ENCODE measurements at regions not wholly inside any gene's neighbourhood (a gene's known extent, or its start where the extent isn't known, plus 50 kb on each side); places are given as distances from the start of the nearest gene placed in this dataset.

DNA sequence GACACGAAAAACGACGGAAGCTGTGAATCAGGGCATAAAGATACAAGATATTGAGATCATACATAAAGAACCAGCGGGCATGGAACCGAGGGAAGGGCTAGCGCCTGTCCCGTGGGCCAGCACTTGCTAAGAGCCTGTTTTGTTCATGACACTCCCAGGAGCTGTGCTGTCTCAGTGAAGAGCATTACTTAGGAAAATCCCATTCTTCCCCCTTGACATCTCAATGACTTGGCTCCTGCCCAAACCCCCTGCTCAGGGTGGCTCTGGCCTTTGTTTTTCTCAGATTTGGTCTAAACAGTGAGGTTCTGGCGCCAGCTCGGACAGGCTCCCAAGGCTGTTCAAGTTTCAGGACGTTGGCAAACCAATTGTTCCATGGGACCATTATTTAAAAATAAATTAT is 79.1 kb upstream of the SEC14L1 start:
- no TSS peak for BruUV-seq (replicated peaks)
- Histone ChIP-seq H2BK15ac (ENCODE audit: low read depth, low read length) (no peak overlapping the region), H2AK5ac (ENCODE audit: low read depth, low read length) (no peak overlapping the region), H3K27me3 (ENCODE audit: control insufficient read depth, insufficient read depth, low read length) (peaks cover 28% of the 10 kb centered on the region), H3K23ac (ENCODE audit: low read depth, low read length) (no peak overlapping the region), H2BK5ac (ENCODE audit: low read depth, low read length, poor library complexity, severe bottlenecking) (no peak overlapping the region), H2BK120ac (ENCODE audit: low read depth, low read length) (no peak overlapping the region), H2AK9ac (replicated peaks; ENCODE audit: low read depth, low read length, poor library complexity) (no peak overlapping the region), H3K14ac (replicated peaks; ENCODE audit: low read depth, low read length) (no peak overlapping the region), H3K4me3 (ENCODE audit: insufficient read depth, low read depth, low read length) (no peak overlapping the region), H3K36me3 (ENCODE audit: control insufficient read depth, insufficient read depth, low read length) (no peaks in the 10 kb centered on the region), H3K9me3 (ENCODE audit: control insufficient read depth, insufficient read depth, low read length) (no peaks in the 10 kb centered on the region), H2AFZ (replicated peaks; ENCODE audit: low read length, poor library complexity) (no peak overlapping the region), H4K91ac (ENCODE audit: insufficient read depth, low read depth, low read length) (no peak overlapping the region), H3K4me2 (ENCODE audit: low read depth, low read length) (no peak overlapping the region), H2BK20ac (ENCODE audit: low read depth, low read length) (no peak overlapping the region), H3K27ac (ENCODE audit: insufficient read depth, low read length) (no peak overlapping the region), H3K4ac (ENCODE audit: low read depth, low read length) (no peak overlapping the region), H4K5ac (ENCODE audit: low read depth, low read length) (no peak overlapping the region), H4K8ac (ENCODE audit: low read depth in 2 of 2, low read length in 2 of 2) (no peak overlapping the region), H4K20me1 (ENCODE audit: insufficient read depth, low read length) (no peaks in the 10 kb centered on the region), H3K79me1 (ENCODE audit: low read depth in 1 of 2, low read length in 2 of 2) (no peaks in the 10 kb centered on the region), H3K18ac (ENCODE audit: low read depth, low read length) (no peak overlapping the region), H3K9ac (ENCODE audit: low read depth, low read length) (no peak overlapping the region), H3K9me1 (ENCODE audit: insufficient read depth, low read length) (no peaks in the 10 kb centered on the region), H3K56ac (ENCODE audit: extremely low read depth, insufficient read depth, low read length) (no peak overlapping the region), H3K4me1 (ENCODE audit: control insufficient read depth, insufficient read depth, low read length) (no peaks in the 10 kb centered on the region; the same call in 1 of the 2 replicates)
- 67% methylated on average over 6 of the region's 10 CpGs; no CpG with 5 or more reads in 1 of the 2 experiments for WGBS, 2 experiments (ENCODE audit: extremely low coverage in 2 of 2, insufficient read length in 1 of 2)
- TF ChIP-seq BHLHE40 (IDR thresholded peaks at IDR 0.05; ENCODE audit: low read depth, low read length) (no peak), FOS (IDR thresholded peaks at IDR 0.05; ENCODE audit: low read depth, low read length) (no peak), MAFK (IDR thresholded peaks at IDR 0.05; ENCODE audit: low read depth, low read length) (no peak), RCOR1 (IDR thresholded peaks at IDR 0.05; ENCODE audit: insufficient replicate concordance, low read length) (no peak), MAZ (IDR thresholded peaks at IDR 0.05; ENCODE audit: borderline replicate concordance, low read depth, low read length) (no peak), CHD1 (IDR thresholded peaks at IDR 0.05; ENCODE audit: low read depth, low read length) (no peak), CEBPB (IDR thresholded peaks at IDR 0.05; ENCODE audit: low read depth, low read length) (no peak), RAD21 (IDR thresholded peaks at IDR 0.05; ENCODE audit: low read length) (no peak), RFX5 (IDR thresholded peaks at IDR 0.05; ENCODE audit: low read depth, low read length) (no peak), MXI1 (IDR thresholded peaks at IDR 0.05; ENCODE audit: borderline replicate concordance, low read depth, low read length) (no peak), POLR2A (IDR thresholded peaks at IDR 0.05; ENCODE audit: low read depth, low read length) (no peak), SMC3 (IDR thresholded peaks at IDR 0.05; ENCODE audit: low read depth, low read length) (no peak), NFE2L2 (IDR thresholded peaks at IDR 0.05; ENCODE audit: low read depth, low read length) (no peak)
- TF ChIP-seq, protein P1, sequence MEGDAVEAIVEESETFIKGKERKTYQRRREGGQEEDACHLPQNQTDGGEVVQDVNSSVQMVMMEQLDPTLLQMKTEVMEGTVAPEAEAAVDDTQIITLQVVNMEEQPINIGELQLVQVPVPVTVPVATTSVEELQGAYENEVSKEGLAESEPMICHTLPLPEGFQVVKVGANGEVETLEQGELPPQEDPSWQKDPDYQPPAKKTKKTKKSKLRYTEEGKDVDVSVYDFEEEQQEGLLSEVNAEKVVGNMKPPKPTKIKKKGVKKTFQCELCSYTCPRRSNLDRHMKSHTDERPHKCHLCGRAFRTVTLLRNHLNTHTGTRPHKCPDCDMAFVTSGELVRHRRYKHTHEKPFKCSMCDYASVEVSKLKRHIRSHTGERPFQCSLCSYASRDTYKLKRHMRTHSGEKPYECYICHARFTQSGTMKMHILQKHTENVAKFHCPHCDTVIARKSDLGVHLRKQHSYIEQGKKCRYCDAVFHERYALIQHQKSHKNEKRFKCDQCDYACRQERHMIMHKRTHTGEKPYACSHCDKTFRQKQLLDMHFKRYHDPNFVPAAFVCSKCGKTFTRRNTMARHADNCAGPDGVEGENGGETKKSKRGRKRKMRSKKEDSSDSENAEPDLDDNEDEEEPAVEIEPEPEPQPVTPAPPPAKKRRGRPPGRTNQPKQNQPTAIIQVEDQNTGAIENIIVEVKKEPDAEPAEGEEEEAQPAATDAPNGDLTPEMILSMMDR (conservative IDR thresholded peaks at IDR 0.05; ENCODE audit: low read depth, low read length) = no peak
- TF ChIP-seq, protein P2, sequence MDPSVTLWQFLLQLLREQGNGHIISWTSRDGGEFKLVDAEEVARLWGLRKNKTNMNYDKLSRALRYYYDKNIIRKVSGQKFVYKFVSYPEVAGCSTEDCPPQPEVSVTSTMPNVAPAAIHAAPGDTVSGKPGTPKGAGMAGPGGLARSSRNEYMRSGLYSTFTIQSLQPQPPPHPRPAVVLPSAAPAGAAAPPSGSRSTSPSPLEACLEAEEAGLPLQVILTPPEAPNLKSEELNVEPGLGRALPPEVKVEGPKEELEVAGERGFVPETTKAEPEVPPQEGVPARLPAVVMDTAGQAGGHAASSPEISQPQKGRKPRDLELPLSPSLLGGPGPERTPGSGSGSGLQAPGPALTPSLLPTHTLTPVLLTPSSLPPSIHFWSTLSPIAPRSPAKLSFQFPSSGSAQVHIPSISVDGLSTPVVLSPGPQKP (IDR thresholded peaks at IDR 0.05; ENCODE audit: borderline replicate concordance, low read depth, low read length) = no peak
- TF ChIP-seq, protein P3, sequence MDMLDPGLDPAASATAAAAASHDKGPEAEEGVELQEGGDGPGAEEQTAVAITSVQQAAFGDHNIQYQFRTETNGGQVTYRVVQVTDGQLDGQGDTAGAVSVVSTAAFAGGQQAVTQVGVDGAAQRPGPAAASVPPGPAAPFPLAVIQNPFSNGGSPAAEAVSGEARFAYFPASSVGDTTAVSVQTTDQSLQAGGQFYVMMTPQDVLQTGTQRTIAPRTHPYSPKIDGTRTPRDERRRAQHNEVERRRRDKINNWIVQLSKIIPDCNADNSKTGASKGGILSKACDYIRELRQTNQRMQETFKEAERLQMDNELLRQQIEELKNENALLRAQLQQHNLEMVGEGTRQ (IDR thresholded peaks at IDR 0.05; ENCODE audit: low read depth, low read length) = no peak
- dilution Hi-C loops (cut with HindIII; ENCODE audit: low sequenced_read_pairs, unreplicated experiment) (no loop called here), in situ Hi-C loops (cut with MboI; ENCODE audit: low sequenced_read_pairs) (loop anchor here (5.0 kb wide), 1 partner anchor 194 kb away; the partner anchor contains the start of gene MGAT5B), intact Hi-C loops (cut with micrococcal nuclease) (loop anchor here (10.0 kb wide), 1 partner anchor 527 kb away; the partner anchor contains the start of gene CYGB)
- ATAC-seq (ENCODE audit: low read depth) (no peak), DNase-seq (no peak)
- ChIA-PET CTCF (interaction anchor here (1.3 kb wide), 1 partner anchor 194 kb away, joined by 5 read pairs; the partner anchor contains the start of gene MGAT5B), POLR2A (ENCODE audit: unreplicated experiment) (no interaction called here)

Data from IMR-90 (cell line).